SU-DHL-6 (cell line): ENCODE measurements at regions not wholly inside any gene's neighbourhood (a gene's known extent, or its start where the extent isn't known, plus 50 kb on each side); places are given as distances from the start of the nearest gene placed in this dataset.

Experiments used
- H2AFZ ChIP-seq: fragments of 200-600 bp; sonication (generic); 2 replicates; pipeline ENCODE4 v1.6.1; 2014; ENCODE audit warnings: low read depth, mild to moderate bottlenecking, moderate library complexity, mixed read lengths, antibody characterized with exemption, low read length; ENCODE audit not compliant: severe bottlenecking
- H3F3A ChIP-seq: fragments of 200-600 bp; shearing (Covaris generic); 2 replicates; pipeline ENCODE4 v1.6.0; 2016; ENCODE audit warnings: antibody characterized with exemption, mild to moderate bottlenecking; ENCODE audit not compliant: insufficient read depth
- H3K27ac ChIP-seq: fragments of 200-600 bp; sonication (generic); 2 replicates; pipeline ENCODE4 v1.5.1; 2016; ENCODE audit warnings: low read depth, mild to moderate bottlenecking, low read length, moderate library complexity, mixed read lengths
- H3K27me3 ChIP-seq: fragments of 200-600 bp; sonication (generic), shearing (Covaris generic); 2 replicates; pipeline ENCODE4 v1.6.0; 2014; ENCODE audit warnings: mild to moderate bottlenecking, low read length
- H3K36me3 ChIP-seq: fragments of 200-600 bp; sonication (generic); 2 replicates; pipeline ENCODE4 v1.6.1; 2014; ENCODE audit warnings: mild to moderate bottlenecking, low read length, mixed read lengths
- H3K4me2 ChIP-seq: fragments of 300-600, 200-600 bp; shearing (Covaris generic), sonication (generic); 2 replicates; pipeline ENCODE4 v1.6.0; 2014; ENCODE audit warnings: low read length, low read depth, mild to moderate bottlenecking; ENCODE audit not compliant: poor library complexity, severe bottlenecking
- H3K4me3 ChIP-seq: fragments of 200-600 bp; sonication (generic); 2 replicates; pipeline ENCODE4 v1.5.1; 2014; ENCODE audit warnings: antibody characterized with exemption, low read length, mild to moderate bottlenecking, mixed read lengths; ENCODE audit not compliant: insufficient read depth, poor library complexity, severe bottlenecking
- H3K79me2 ChIP-seq: fragments of 200-600 bp; sonication (generic); 2 replicates; pipeline ENCODE4 v1.6.1; 2014; ENCODE audit warnings: mild to moderate bottlenecking, low read length, moderate library complexity; ENCODE audit not compliant: insufficient read depth
- H3K9ac ChIP-seq: fragments of 200-600 bp; sonication (generic); 2 replicates; pipeline ENCODE4 v1.7.0; 2014; ENCODE audit warnings: mild to moderate bottlenecking, low read length
- H3K9me2 ChIP-seq: fragments of 200-600 bp; sonication (generic); replicated peaks from 2 replicates; pipeline ENCODE4 v1.6.1; 2014; ENCODE audit warnings: low read length; ENCODE audit not compliant: insufficient read depth
- H3K9me3 ChIP-seq: fragments of 200-600 bp; sonication (generic); 2 replicates; pipeline ENCODE4 v1.6.1; 2014; ENCODE audit warnings: low read length, mixed read lengths; ENCODE audit not compliant: insufficient read depth
- H4K20me1 ChIP-seq: fragments of 200-600 bp; sonication (generic); 2 replicates; pipeline ENCODE4 v1.6.1; 2014; ENCODE audit warnings: low read depth, mild to moderate bottlenecking, antibody characterized with exemption, low read length, moderate library complexity, mixed read lengths
- EZH2phosphoT487 ChIP-seq: fragments of 200-600 bp; sonication (generic), shearing (Covaris generic); conservative IDR thresholded peaks from 2 replicates; pipeline ENCODE4 v1.6.1; 2018; ENCODE audit warnings: mild to moderate bottlenecking, antibody characterized with exemption, low read length, moderate library complexity, mixed read lengths
- TF ChIP-seq, protein P1 (sequence below): fragments of 200-600 bp; sonication (generic); IDR thresholded peaks from one replicate; pipeline ENCODE4 v1.5.1; 2017; ENCODE audit warnings: antibody characterized with exemption, mild to moderate bottlenecking, low read length, moderate library complexity; ENCODE audit not compliant: insufficient read depth, poor library complexity, severe bottlenecking

DNA sequence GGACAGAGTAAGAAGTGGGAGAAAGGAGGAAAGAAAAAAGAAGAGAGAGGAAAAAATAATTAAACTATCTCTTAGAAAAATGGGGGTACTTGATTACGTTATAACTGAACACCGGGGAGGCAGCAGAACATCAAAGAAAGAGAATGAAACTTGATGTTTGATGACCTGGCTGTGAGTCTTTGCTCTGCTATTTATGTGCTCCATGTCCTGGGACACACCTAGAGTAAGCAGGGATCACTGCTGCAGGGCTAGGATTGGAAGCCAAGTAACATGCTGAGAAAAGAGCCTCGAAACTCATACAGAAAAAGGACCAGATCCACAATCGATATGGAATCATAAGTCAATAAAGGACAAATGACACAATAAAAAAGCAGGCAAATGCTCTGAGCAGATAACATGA lies 56.7 kb upstream of the COL13A1 start:
- Histone ChIP-seq H3K79me2 (no peaks in the 10 kb centered on the region), H3K9me2 (no peaks in the 10 kb centered on the region), H2AFZ (no peak overlapping the region), H3K4me3 (no peak overlapping the region), H3K27ac (no peak overlapping the region), H3K9ac (no peak overlapping the region), H3K4me2 (no peak overlapping the region), H3F3A (no peaks in the 10 kb centered on the region), H3K27me3 (no peaks in the 10 kb centered on the region), H3K36me3 (no peaks in the 10 kb centered on the region), H4K20me1 (no peaks in the 10 kb centered on the region), H3K9me3 (no peaks in the 10 kb centered on the region)
- TF ChIP-seq EZH2phosphoT487, result no peak
- TF ChIP-seq, protein P1, sequence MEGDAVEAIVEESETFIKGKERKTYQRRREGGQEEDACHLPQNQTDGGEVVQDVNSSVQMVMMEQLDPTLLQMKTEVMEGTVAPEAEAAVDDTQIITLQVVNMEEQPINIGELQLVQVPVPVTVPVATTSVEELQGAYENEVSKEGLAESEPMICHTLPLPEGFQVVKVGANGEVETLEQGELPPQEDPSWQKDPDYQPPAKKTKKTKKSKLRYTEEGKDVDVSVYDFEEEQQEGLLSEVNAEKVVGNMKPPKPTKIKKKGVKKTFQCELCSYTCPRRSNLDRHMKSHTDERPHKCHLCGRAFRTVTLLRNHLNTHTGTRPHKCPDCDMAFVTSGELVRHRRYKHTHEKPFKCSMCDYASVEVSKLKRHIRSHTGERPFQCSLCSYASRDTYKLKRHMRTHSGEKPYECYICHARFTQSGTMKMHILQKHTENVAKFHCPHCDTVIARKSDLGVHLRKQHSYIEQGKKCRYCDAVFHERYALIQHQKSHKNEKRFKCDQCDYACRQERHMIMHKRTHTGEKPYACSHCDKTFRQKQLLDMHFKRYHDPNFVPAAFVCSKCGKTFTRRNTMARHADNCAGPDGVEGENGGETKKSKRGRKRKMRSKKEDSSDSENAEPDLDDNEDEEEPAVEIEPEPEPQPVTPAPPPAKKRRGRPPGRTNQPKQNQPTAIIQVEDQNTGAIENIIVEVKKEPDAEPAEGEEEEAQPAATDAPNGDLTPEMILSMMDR, result no peak

DNA sequence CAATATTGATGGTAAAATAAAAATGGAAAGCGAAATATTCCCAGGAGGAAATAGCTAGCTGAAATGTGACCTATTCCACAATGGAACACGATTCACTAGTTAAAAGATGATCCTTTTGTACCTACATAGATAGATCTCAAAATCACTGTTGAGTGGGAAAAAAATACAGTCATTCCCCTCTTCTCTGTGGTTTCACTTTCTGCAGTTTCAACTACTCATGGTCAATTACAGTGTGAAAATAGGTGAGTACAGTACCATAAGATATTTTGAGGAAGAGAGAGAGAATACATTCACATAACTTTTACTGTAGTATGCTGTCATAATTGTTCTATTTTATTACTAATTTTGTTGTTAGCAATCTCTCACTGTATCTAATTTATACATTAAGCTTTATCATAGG lies 56.0 kb upstream of the COL13A1 start:
- no peaks in the 10 kb centered on the region for H3K9me3 ChIP-seq
- H3K27me3 ChIP-seq, result no peaks in the 10 kb centered on the region
- H3K79me2 ChIP-seq, result no peaks in the 10 kb centered on the region
- no peak overlapping the region for H3K4me2 ChIP-seq
- H3K9me2 ChIP-seq, result no peaks in the 10 kb centered on the region
- H2AFZ ChIP-seq, result no peak overlapping the region
- H3K9ac ChIP-seq, result no peak overlapping the region
- no peak overlapping the region for H3K4me3 ChIP-seq
- H4K20me1 ChIP-seq, result no peaks in the 10 kb centered on the region
- H3F3A ChIP-seq, result no peaks in the 10 kb centered on the region
- no peak for TF ChIP-seq EZH2phosphoT487
- TF ChIP-seq, protein P1, result no peak
- no peak overlapping the region for H3K27ac ChIP-seq
- H3K36me3 ChIP-seq, result no peaks in the 10 kb centered on the region

DNA sequence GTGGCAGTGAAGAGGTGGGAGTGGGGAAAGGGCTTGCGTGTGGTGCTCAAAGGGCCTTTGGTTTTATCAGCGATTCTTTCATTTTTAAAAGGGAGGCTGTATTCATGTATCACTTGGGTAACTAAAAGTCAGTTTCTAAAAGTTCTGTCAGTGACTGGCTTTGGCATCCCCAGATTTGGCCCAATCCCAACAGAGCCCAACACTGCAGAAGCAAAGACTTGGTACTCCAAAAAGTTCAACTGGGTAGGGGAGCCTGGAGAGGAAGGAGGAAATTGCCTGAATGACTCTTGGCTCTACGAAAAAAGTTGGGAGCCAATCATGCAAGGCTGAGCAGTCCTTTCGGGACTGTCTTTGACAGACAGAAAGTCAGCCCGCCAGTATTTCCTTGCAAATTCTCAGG lies 54.5 kb upstream of the COL13A1 start:
- Histone ChIP-seq H3K9ac (no peak overlapping the region), H3K9me2 (no peaks in the 10 kb centered on the region), H3K27ac (no peak overlapping the region), H4K20me1 (no peaks in the 10 kb centered on the region), H3K4me2 (no peak overlapping the region), H2AFZ (no peak overlapping the region), H3K27me3 (no peaks in the 10 kb centered on the region), H3K9me3 (no peaks in the 10 kb centered on the region), H3K36me3 (no peaks in the 10 kb centered on the region), H3F3A (no peaks in the 10 kb centered on the region), H3K4me3 (no peak overlapping the region), H3K79me2 (no peaks in the 10 kb centered on the region)
- TF ChIP-seq EZH2phosphoT487, result no peak
- TF ChIP-seq, protein P1, result no peak
